ENCODE measurements at regions not wholly inside any gene's neighbourhood (a gene's known extent, or its start where the extent isn't known, plus 50 kb on each side); places are given as distances from the start of the nearest gene placed in this dataset.
A peak's percentile ranks its signal among the peaks of the same experiment; 100 is the strongest.

- peaks cover 17 to 31% (median 21%) of the 10 kb centered on the region in 4 experiments for H3K4me1 ChIP-seq (ENCODE audit: control extremely low read depth in 1 of 4, control insufficient read depth in 4 of 4, insufficient read depth in 4 of 4, low read length in 3 of 4)
- DNase-seq: peak in 2 of 3 donors; percentile 46 to 62
- ChIA-PET CTCF (interaction anchor here (0.7 to 3.4 kb wide), 6 partner anchors 12 to 982 kb away, joined by 3 to 16 read pairs (median 3); partner anchors contain the start of gene COMTD1), POLR2A (interaction anchor here (0.6 kb wide), 1 partner anchor 277 kb away, joined by 3 read pairs; no protein-coding TSS in a partner anchor)
- 70% methylated on average over 3 of the region's 10 CpGs for WGBS (ENCODE audit: insufficient coverage)
- peak overlapping the region in 6 of 7 experiments; percentile 63 to 82 (median 74) for H3K4me3 ChIP-seq (ENCODE audit: control insufficient read depth in 1 of 7, extremely low read depth in 1 of 7, insufficient read depth in 4 of 7, low read depth in 2 of 7, low read length in 6 of 7)
- H3K9me3 ChIP-seq (ENCODE audit: control extremely low read depth in 1 of 5, control insufficient read depth in 4 of 5, insufficient read depth in 2 of 5, low read depth in 1 of 5, low read length in 4 of 5): peaks cover 0 to 3% (median 0%) of the 10 kb centered on the region in 5 experiments
- H3K27ac ChIP-seq (ENCODE audit: insufficient read depth in 1 of 2, low read depth in 1 of 2, low read length in 2 of 2, poor library complexity in 1 of 2, severe bottlenecking in 2 of 2): peak overlapping the region in 1 of 2 experiments; percentile 60
- no peaks in the 10 kb centered on the region for H3K36me3 ChIP-seq (ENCODE audit: control insufficient read depth in 4 of 4, insufficient read depth in 4 of 4, low read length in 3 of 4)
- H3K27me3 ChIP-seq (replicated peaks in 2 of 5; ENCODE audit: control insufficient read depth in 4 of 5, insufficient read depth in 5 of 5, low read length in 4 of 5): no peaks in the 10 kb centered on the region
Observed at GRCh38 chr10:75295868-75296441, 60.2 kb upstream of the COMTD1 start.

- Histone ChIP-seq H3K27ac (ENCODE audit: insufficient read depth in 1 of 2, low read depth in 1 of 2, low read length in 2 of 2, poor library complexity in 1 of 2, severe bottlenecking in 2 of 2) (peak overlapping the region; percentile 19 to 60), H3K9me3 (ENCODE audit: control extremely low read depth in 1 of 5, control insufficient read depth in 4 of 5, insufficient read depth in 2 of 5, low read depth in 1 of 5, low read length in 4 of 5) (peaks cover 0 to 6% (median 3%) of the 10 kb centered on the region in 5 experiments), H3K4me3 (ENCODE audit: control insufficient read depth in 1 of 7, extremely low read depth in 1 of 7, insufficient read depth in 4 of 7, low read depth in 2 of 7, low read length in 6 of 7) (peak overlapping the region; percentile 47 to 82 (median 74)), H3K36me3 (ENCODE audit: control insufficient read depth in 4 of 4, insufficient read depth in 4 of 4, low read length in 3 of 4) (no peaks in the 10 kb centered on the region), H3K4me1 (ENCODE audit: control extremely low read depth in 1 of 4, control insufficient read depth in 4 of 4, insufficient read depth in 4 of 4, low read length in 3 of 4) (peaks cover 17 to 31% (median 21%) of the 10 kb centered on the region in 4 experiments), H3K27me3 (replicated peaks in 2 of 5; ENCODE audit: control insufficient read depth in 4 of 5, insufficient read depth in 5 of 5, low read length in 4 of 5) (peaks cover 0 to 2% (median 0%) of the 10 kb centered on the region in 5 experiments)
- WGBS (ENCODE audit: insufficient coverage): 0% methylated on average over 36 of the region's 57 CpGs
- ChIA-PET CTCF (interaction anchor here (0.7 to 3.4 kb wide), 5 partner anchors 11 to 104 kb away, joined by 3 to 16 read pairs (median 3); partner anchors contain the start of gene COMTD1), POLR2A (no interaction called here)
- peak; percentile 79 to 92 (median 85) for DNase-seq
Observed at GRCh38 chr10:75294866-75295701, 59.3 kb upstream of the COMTD1 start.

GRCh38 chr10:75294518-75294865 is 58.7 kb upstream of the COMTD1 start:
- peak overlapping the region in 1 of 2 experiments; percentile 54 for H3K27ac ChIP-seq (ENCODE audit: insufficient read depth in 1 of 2, low read depth in 1 of 2, low read length in 2 of 2, poor library complexity in 1 of 2, severe bottlenecking in 2 of 2)
- ChIA-PET CTCF (interaction anchor here (2.1 kb wide), 1 partner anchor 10 kb away, joined by 8 read pairs; no protein-coding TSS in a partner anchor), POLR2A (no interaction called here)

GRCh38 chr10:75294031-75294437 is 58.3 kb upstream of the COMTD1 start:
- no peak overlapping the region for H3K27ac ChIP-seq (ENCODE audit: insufficient read depth in 1 of 2, low read depth in 1 of 2, low read length in 2 of 2, poor library complexity in 1 of 2, severe bottlenecking in 2 of 2)
- H3K9me3 ChIP-seq (ENCODE audit: control extremely low read depth in 1 of 5, control insufficient read depth in 4 of 5, insufficient read depth in 2 of 5, low read depth in 1 of 5, low read length in 4 of 5): peaks cover 0 to 6% (median 0%) of the 10 kb centered on the region in 5 experiments
- no peaks in the 10 kb centered on the region for H3K36me3 ChIP-seq (ENCODE audit: control insufficient read depth in 4 of 4, insufficient read depth in 4 of 4, low read length in 3 of 4)
- H3K4me1 ChIP-seq (ENCODE audit: control extremely low read depth in 1 of 4, control insufficient read depth in 4 of 4, insufficient read depth in 4 of 4, low read length in 3 of 4): peaks cover 17 to 31% (median 21%) of the 10 kb centered on the region in 4 experiments
- 61% methylated on average over 5 of the region's 8 CpGs for WGBS (ENCODE audit: insufficient coverage)
- ChIA-PET POLR2A (no interaction called here), CTCF (interaction anchor here (2.1 kb wide), 1 partner anchor 10 kb away, joined by 8 read pairs; no protein-coding TSS in a partner anchor)
- H3K4me3 ChIP-seq (ENCODE audit: control insufficient read depth in 1 of 7, extremely low read depth in 1 of 7, insufficient read depth in 4 of 7, low read depth in 2 of 7, low read length in 6 of 7): peak overlapping the region in 4 of 7 experiments; percentile 72 to 82 (median 75)
- H3K27me3 ChIP-seq (replicated peaks in 2 of 5; ENCODE audit: control insufficient read depth in 4 of 5, insufficient read depth in 5 of 5, low read length in 4 of 5): peaks cover 0 to 2% (median 0%) of the 10 kb centered on the region in 5 experiments
- DNase-seq: no peak

More at GRCh38 chr10:75294518-75294865, 58.7 kb upstream of the COMTD1 start:
- WGBS (ENCODE audit: insufficient coverage): 3% methylated on average over 7 of the region's 20 CpGs
- no peaks in the 10 kb centered on the region for H3K36me3 ChIP-seq (ENCODE audit: control insufficient read depth in 4 of 4, insufficient read depth in 4 of 4, low read length in 3 of 4)
- H3K4me3 ChIP-seq (ENCODE audit: control insufficient read depth in 1 of 7, extremely low read depth in 1 of 7, insufficient read depth in 4 of 7, low read depth in 2 of 7, low read length in 6 of 7): peak overlapping the region; percentile 47 to 82 (median 74)
- DNase-seq: no peak
- peaks cover 17 to 31% (median 21%) of the 10 kb centered on the region in 4 experiments for H3K4me1 ChIP-seq (ENCODE audit: control extremely low read depth in 1 of 4, control insufficient read depth in 4 of 4, insufficient read depth in 4 of 4, low read length in 3 of 4)
- peaks cover 0 to 6% (median 2%) of the 10 kb centered on the region in 5 experiments for H3K9me3 ChIP-seq (ENCODE audit: control extremely low read depth in 1 of 5, control insufficient read depth in 4 of 5, insufficient read depth in 2 of 5, low read depth in 1 of 5, low read length in 4 of 5)
- H3K27me3 ChIP-seq (replicated peaks in 2 of 5; ENCODE audit: control insufficient read depth in 4 of 5, insufficient read depth in 5 of 5, low read length in 4 of 5): peaks cover 0 to 2% (median 0%) of the 10 kb centered on the region in 5 experiments

- POLR2A ChIA-PET: no interaction called here
- no CpG with 5 or more reads among the region's 3 CpGs for WGBS (ENCODE audit: insufficient coverage)
- Histone ChIP-seq H3K27me3 (replicated peaks in 2 of 5; ENCODE audit: control insufficient read depth in 4 of 5, insufficient read depth in 5 of 5, low read length in 4 of 5) (peaks cover 0 to 2% (median 0%) of the 10 kb centered on the region in 5 experiments), H3K4me3 (ENCODE audit: control insufficient read depth in 1 of 7, extremely low read depth in 1 of 7, insufficient read depth in 4 of 7, low read depth in 2 of 7, low read length in 6 of 7) (no peak overlapping the region), H3K4me1 (ENCODE audit: control extremely low read depth in 1 of 4, control insufficient read depth in 4 of 4, insufficient read depth in 4 of 4, low read length in 3 of 4) (peaks cover 17 to 31% (median 21%) of the 10 kb centered on the region in 4 experiments), H3K36me3 (ENCODE audit: control insufficient read depth in 4 of 4, insufficient read depth in 4 of 4, low read length in 3 of 4) (no peaks in the 10 kb centered on the region), H3K9me3 (ENCODE audit: control extremely low read depth in 1 of 5, control insufficient read depth in 4 of 5, insufficient read depth in 2 of 5, low read depth in 1 of 5, low read length in 4 of 5) (peaks cover 0 to 6% (median 0%) of the 10 kb centered on the region in 5 experiments), H3K27ac (ENCODE audit: insufficient read depth in 1 of 2, low read depth in 1 of 2, low read length in 2 of 2, poor library complexity in 1 of 2, severe bottlenecking in 2 of 2) (no peak overlapping the region)
- peak in 1 of 3 donors; percentile 19 for DNase-seq
- CTCF ChIA-PET: no interaction called here
Observed at GRCh38 chr10:75293446-75293820, 57.7 kb upstream of the COMTD1 start.

GRCh38 chr10:75292794-75293445 is 57.2 kb upstream of the COMTD1 start:
- no peaks in the 10 kb centered on the region for H3K36me3 ChIP-seq (ENCODE audit: control insufficient read depth in 4 of 4, insufficient read depth in 4 of 4, low read length in 3 of 4)
- H3K27ac ChIP-seq (ENCODE audit: insufficient read depth in 1 of 2, low read depth in 1 of 2, low read length in 2 of 2, poor library complexity in 1 of 2, severe bottlenecking in 2 of 2): no peak overlapping the region
- WGBS (ENCODE audit: insufficient coverage): 92% methylated on average over 10 of the region's 10 CpGs
- H3K4me3 ChIP-seq (ENCODE audit: control insufficient read depth in 1 of 7, extremely low read depth in 1 of 7, insufficient read depth in 4 of 7, low read depth in 2 of 7, low read length in 6 of 7): no peak overlapping the region
- H3K27me3 ChIP-seq (replicated peaks in 2 of 5; ENCODE audit: control insufficient read depth in 4 of 5, insufficient read depth in 5 of 5, low read length in 4 of 5): peaks cover 0 to 2% (median 0%) of the 10 kb centered on the region in 5 experiments
- ChIA-PET CTCF (no interaction called here), POLR2A (no interaction called here)
- DNase-seq: no peak
- peaks cover 17 to 31% (median 21%) of the 10 kb centered on the region in 4 experiments for H3K4me1 ChIP-seq (ENCODE audit: control extremely low read depth in 1 of 4, control insufficient read depth in 4 of 4, insufficient read depth in 4 of 4, low read length in 3 of 4)
- peaks cover 0 to 6% (median 0%) of the 10 kb centered on the region in 5 experiments for H3K9me3 ChIP-seq (ENCODE audit: control extremely low read depth in 1 of 5, control insufficient read depth in 4 of 5, insufficient read depth in 2 of 5, low read depth in 1 of 5, low read length in 4 of 5)
